CD4-positive, alpha-beta T cell treated with Interleukin-10 for 1 hour (primary cell): ENCODE measurements at regions not wholly inside any gene's neighbourhood (a gene's known extent, or its start where the extent isn't known, plus 50 kb on each side); places are given as distances from the start of the nearest gene placed in this dataset.
A peak's percentile ranks its signal among the peaks of the same experiment; 100 is the strongest.
"Not testable (repeated sequence)": the region's sequence is repeated elsewhere in the genome, so short reads cannot be mapped to it uniquely, and the experiment has no call there.

Source experiments
- DNase-seq: peaks from one replicate; pipeline ENCODE4 v3.0.0-alpha.2; 2020

DNA sequence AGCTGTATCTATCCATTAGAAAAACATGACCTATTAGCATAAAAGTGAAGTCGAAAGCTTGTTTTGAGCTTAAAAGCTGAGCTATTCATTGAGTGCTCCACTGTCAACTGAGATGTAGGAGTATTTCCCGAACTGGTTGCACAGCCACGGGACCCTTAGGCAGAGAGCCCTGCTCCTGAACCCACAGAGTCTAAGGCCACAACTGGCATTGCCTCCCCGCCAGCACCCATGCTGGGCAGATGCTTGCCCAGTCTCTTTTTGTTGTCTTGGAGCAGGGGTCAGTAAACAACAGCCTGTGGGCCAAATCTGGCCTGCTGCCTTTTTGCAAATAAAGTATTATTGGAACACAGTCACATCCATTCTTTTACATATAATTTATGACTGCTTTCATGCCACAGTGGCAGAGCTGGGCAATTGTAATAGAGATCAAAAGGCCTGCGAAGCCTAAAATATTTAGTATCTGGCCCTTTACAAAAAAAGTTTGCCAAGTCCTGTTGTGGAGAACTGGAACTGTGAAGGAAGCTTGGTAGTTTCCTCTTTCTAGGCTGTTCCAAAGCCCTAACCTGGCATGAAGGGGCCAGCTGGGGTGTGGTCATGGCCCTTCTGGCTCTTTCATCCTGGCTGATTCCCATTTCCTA is 58.4 kb upstream of the WAPL start:
- DNase-seq = no peak

DNA sequence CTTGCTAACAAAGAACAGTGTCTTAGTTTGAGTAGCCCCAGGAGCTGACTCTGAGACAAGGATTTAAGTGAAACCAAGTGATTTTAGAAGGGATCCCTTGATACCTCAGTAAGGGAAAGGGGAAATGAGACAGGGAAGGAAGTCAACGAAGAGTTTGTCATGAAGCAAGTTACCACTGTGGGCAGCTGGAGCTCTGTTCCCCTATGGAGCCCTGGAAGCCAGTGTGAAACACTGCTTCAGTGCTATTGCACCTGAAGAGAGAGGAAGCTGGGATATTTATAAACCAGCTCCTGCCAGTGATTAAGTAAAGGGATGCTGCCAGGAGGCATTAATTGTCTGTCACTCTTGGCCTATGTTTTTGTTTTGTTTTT is 58.9 kb upstream of the WAPL start:
- DNase-seq = no peak

DNA sequence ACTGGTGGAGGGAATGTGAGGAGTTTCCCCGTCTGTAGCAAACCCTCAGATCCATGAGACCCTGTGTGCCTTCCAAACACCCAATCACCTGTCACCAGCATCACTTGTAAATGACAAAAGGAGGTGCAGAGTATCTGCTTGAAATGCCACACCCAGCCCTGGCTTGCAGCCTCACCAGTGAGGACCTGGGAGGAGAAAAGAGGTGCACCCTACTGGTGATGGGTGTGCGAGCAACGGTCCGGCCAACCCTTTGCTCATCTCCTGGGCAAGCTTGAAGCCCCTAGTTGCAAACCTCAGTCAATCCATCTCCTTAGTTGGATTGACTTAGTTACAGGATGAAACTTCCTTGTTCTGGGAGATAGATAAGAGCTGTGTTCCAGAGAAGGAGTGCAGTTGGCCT is 62.4 kb upstream of the WAPL start:
- no peak for DNase-seq

- DNase-seq = peak; percentile 77
Observed at GRCh38 chr10:86585037-86585929, 63.7 kb upstream of the WAPL start.

GRCh38 chr10:86586516-86586915 is 64.9 kb upstream of the WAPL start:
- DNase-seq = no peak

GRCh38 chr10:86588781-86589180 is 65.6 kb upstream of the OPN4 start:
- not testable (repeated sequence) for DNase-seq

DNA sequence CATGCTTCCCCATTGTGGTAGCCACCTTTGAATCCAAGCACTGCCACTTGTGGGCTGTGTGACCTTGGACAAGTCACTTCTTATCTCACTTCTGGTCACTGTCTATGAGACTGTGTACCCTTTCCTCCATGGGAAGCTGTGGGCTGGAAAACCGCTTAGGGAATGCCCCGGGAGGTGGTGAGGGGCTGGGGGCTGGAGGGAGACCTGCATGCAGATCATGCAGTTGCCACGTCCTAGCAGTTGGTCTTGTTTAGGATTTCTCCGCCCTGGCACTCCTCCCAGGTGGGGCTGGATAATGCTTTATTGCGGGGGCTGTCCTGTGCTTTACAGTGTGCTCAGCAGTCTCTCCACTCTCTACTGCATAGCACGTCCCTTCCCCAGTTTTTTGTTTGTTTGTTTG is 62.9 kb upstream of the OPN4 start:
- no peak for DNase-seq

- DNase-seq = no peak
Observed at GRCh38 chr10:86592413-86592812, 61.9 kb upstream of the OPN4 start.

GRCh38 chr10:86594535-86594934 is 59.8 kb upstream of the OPN4 start:
- no peak for DNase-seq

DNA sequence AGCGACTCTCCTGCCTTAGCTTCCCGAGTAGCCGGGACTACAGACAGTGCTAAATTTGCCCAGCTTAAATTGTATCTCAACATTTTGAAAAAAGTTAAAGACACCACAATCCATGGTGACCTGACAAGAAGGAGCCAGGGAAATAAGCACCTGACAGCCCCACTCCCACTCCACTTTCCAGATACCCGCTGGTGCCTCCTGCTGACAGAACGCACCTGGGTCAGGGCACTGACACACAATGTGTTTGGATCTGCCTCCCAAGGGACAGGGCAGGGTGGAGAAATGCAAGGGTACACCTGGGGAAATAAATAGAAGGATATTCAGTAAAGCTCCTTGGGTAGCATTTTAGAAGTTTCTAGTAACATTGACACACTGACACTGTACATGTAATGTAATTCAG is 58.9 kb upstream of the OPN4 start:
- no peak for DNase-seq

DNA sequence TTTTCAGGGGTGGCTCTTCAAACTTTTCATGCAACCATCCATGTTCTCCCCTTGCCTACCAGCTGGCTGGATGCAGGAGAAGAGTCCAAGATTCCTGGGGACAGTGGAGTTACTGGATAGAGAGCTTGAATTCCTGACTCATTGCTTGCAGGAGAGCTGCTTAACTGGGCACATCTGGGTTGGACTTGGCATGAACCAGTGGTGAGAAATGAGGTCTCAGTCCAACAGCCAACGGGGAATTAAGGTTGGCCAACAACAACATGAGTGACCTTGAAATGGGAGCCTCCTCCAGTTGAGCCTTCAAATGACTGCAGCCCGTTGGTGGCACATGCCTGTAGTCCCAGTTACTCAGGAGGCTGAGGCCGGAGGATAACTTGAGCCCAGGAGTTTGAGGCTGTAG is 58.1 kb upstream of the OPN4 start:
- no peak for DNase-seq

DNA sequence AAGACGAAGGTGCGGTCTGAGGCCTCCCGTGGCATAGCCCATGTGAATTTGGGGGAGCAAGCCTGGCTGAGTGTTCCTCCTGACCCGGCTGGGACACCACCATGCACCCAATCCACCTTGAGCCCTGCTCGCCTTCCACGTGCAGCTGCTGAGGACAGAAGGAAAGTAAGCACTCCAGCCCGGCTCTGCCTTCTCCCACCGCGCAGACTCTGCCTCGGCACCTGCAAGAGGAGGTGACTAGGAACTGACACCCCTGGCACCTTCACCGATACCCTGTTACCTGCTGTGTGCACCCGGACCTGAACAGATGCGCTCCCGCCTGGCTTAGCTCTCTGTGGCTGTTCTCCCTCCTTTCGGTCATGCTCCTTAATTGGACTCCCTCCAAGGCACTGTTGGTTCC is 57.0 kb upstream of the OPN4 start:
- DNase-seq = no peak

DNA sequence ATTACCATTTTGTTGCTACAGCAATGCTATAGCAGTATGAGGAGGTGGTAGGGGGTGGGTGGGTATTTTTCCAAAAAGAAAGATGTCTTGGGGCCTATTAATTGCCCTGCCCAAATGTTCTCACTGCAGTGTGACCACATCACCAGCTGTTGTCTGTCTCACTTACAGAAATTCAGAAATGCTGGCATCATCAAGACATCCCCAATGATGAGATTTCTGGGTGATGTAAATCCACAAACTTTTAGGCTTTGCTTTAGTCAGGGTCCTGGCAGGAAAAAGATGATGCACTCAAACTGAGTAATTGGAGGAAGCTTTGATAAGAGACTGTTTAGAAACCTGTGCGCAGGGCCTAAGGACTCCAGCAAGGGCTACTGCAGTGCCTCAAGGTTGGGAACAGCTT is 56.2 kb upstream of the OPN4 start:
- no peak for DNase-seq

- DNase-seq = no peak
Observed at GRCh38 chr10:86599041-86599440, 55.3 kb upstream of the OPN4 start.

DNA sequence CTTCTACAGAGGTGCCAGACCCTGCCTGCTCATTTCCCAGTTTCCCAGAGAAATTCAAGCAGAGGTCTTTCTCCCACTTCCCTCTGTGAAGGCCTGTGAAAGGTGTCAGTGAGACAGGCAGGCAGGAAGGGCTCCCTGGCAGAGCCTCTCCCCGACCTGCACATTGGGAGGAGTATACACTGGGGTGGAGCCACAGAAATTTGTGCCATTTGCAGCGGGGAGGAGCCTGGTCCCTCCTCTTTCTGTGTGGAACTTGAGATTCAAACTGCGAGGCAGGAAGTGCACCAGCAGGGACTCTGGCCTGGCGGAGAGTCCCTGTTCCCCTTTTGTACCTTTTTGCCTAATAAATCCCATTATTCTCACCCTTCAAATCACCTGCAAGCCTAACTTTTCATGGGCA is 54.6 kb upstream of the OPN4 start:
- DNase-seq = no peak

DNA sequence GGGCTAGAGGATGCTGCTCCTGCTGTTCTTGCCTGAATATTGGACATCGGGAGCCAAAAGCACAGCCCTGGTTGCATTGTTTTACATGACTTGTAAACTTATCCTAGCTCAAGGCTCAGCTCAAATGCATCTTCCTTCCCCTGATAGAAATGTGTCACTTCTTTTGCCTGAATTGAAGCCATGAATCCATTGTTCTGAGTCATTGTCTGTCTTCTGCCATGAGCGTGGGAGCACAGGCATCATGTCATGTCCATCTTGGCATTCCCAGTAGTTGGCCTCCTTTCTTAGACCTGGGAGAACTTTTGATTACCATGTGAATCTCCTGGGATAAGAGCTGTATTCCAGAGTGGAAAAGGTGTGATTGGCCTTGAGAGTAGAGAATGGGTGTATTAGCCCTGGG is 54.1 kb upstream of the OPN4 start:
- no peak for DNase-seq

DNA sequence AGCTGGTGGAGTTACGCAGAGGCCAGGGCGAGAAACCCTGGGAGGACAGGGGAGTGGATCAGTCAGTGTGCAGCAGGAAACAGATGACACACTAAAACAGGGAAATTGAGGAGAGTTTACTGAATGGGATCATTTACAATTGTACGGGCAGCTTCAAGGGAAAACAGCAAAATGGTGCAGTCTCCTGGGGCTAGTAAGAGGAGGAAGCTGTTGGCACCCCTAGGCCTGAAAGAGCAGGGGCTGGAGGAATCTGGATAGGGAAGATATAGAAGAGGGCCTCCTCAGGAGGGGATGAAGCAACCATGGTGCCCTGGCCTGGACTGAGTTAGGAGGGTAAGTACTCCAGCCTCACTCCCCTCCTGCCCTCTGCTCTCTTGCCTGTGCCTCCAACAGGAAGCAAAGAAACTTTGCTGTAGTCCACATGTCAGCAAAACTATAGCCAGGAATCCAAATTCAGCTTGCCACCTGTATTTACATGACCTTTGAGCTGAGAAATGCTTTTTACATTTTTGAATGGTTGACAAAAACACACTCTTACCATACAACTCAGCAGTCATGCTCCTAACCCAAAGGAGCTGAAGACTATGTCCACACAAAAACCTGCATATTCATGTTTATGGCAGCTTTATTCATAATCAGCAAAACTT is 52.3 kb upstream of the OPN4 start:
- no peak for DNase-seq

GRCh38 chr10:86603256-86603655 is 51.1 kb upstream of the OPN4 start:
- DNase-seq = no peak
